Keratinocyte (primary cell): ENCODE measurements at regions not wholly inside any gene's neighbourhood (a gene's known extent, or its start where the extent isn't known, plus 50 kb on each side); places are given as distances from the start of the nearest gene placed in this dataset.

ENCODE experiments used
- DNase-seq: peaks from one replicate; pipeline ENCODE4 v3.0.0-alpha.2; 2011; ENCODE audit warnings: low read depth, missing footprints, low spot score
- FAIRE-seq: peaks from 2 replicates; lab custom pipeline; 2011; peaks lifted over from hg19 to GRCh38; lab: Jason Lieb, UNC
- H2AFZ ChIP-seq: 2 replicates; pipeline ENCODE4 v1.6.0; 2012; ENCODE audit warnings: low read length, control low read depth, inconsistent platforms; ENCODE audit not compliant: control insufficient read depth
- H3K27ac ChIP-seq: 2 replicates; pipeline ENCODE4 v1.5.1; 2011; ENCODE audit warnings: low read length; ENCODE audit not compliant: control insufficient read depth, insufficient read depth
- H3K27me3 ChIP-seq: 3 replicates; pipeline ENCODE4 v1.6.0; 2011; ENCODE audit warnings: low read length; ENCODE audit not compliant: control insufficient read depth, insufficient read depth; ENCODE audit errors: extremely low read depth
- H3K36me3 ChIP-seq, 2 experiments: 2 replicates in 1 of 2; 3 replicates in 1 of 2; pipeline ENCODE4 v1.5.1; 2011; ENCODE audit warnings: low read length in 2 of 2, mild to moderate bottlenecking in 1 of 2; ENCODE audit not compliant: control insufficient read depth in 2 of 2, insufficient read depth in 2 of 2; ENCODE audit errors: extremely low read depth in 1 of 2
- H3K4me1 ChIP-seq: 3 replicates; pipeline ENCODE4 v1.5.1; 2011; ENCODE audit warnings: low read length; ENCODE audit not compliant: control insufficient read depth, insufficient read depth; ENCODE audit errors: extremely low read depth
- H3K4me2 ChIP-seq: 3 replicates; pipeline ENCODE4 v1.6.0; 2011; ENCODE audit warnings: low read depth, low read length; ENCODE audit not compliant: control insufficient read depth, insufficient read depth; ENCODE audit errors: extremely low read depth
- H3K4me3 ChIP-seq, 3 experiments: fragments of 200-600 bp in 1 of 3; sonication (generic) in 1 of 3; 2 replicates in 2 of 3; 3 replicates in 1 of 3; pipeline ENCODE4 v1.5.1; 2011 to 2016; ENCODE audit warnings: low read length in 3 of 3, mild to moderate bottlenecking in 3 of 3, control low read depth in 2 of 3, inconsistent platforms in 1 of 3, low read depth in 1 of 3, mixed read lengths in 1 of 3, mixed run types in 1 of 3, moderate library complexity in 1 of 3; ENCODE audit not compliant: control insufficient read depth in 2 of 3, insufficient read depth in 2 of 3; ENCODE audit errors: extremely low read depth in 1 of 3
- H3K79me2 ChIP-seq: 2 replicates; pipeline ENCODE4 v1.6.0; 2012; ENCODE audit warnings: low read length; ENCODE audit not compliant: control insufficient read depth, insufficient read depth
- H3K9ac ChIP-seq: 3 replicates; pipeline ENCODE4 v1.6.0; 2011; ENCODE audit warnings: low read length; ENCODE audit not compliant: control insufficient read depth, insufficient read depth; ENCODE audit errors: extremely low read depth
- H3K9me1 ChIP-seq: 3 replicates; pipeline ENCODE4 v1.6.0; 2011; ENCODE audit warnings: low read length; ENCODE audit not compliant: control insufficient read depth, insufficient read depth; ENCODE audit errors: extremely low read depth
- H3K9me3 ChIP-seq: 2 replicates; pipeline ENCODE4 v1.5.1; 2012; ENCODE audit warnings: low read depth, low read length; ENCODE audit not compliant: control insufficient read depth
- H4K20me1 ChIP-seq: 3 replicates; pipeline ENCODE4 v1.6.0; 2011; ENCODE audit warnings: low read length; ENCODE audit not compliant: control insufficient read depth, insufficient read depth; ENCODE audit errors: extremely low read depth
- EZH2 ChIP-seq: IDR thresholded peaks from one replicate; pipeline ENCODE4 v1.6.1; 2012; ENCODE audit warnings: inconsistent platforms, mild to moderate bottlenecking, low read length, moderate library complexity
- dilution Hi-C: fragments of 300-500 bp; cut with MboI; formaldehyde crosslinking; loops from one replicate; pipeline ENCODE4 v1.7.0; 2020; ENCODE audit warnings: low sequenced_read_pairs; ENCODE audit not compliant: extremely low pct_ligation_motif_present
- TF ChIP-seq, protein P1 (sequence below), 3 experiments: IDR thresholded peaks in 1 of 3; conservative IDR thresholded peaks in 1 of 3; optimal IDR thresholded peaks in 1 of 3; 2 replicates in 2 of 3; 3 replicates in 1 of 3; pipeline versions ENCODE3 to v1.5.1; 2011; ENCODE audit warnings: low read length in 3 of 3, mild to moderate bottlenecking in 3 of 3, moderate library complexity in 2 of 3, control low read depth in 1 of 3, inconsistent platforms in 1 of 3; ENCODE audit not compliant: insufficient read depth in 2 of 3; ENCODE audit errors: extremely low read depth in 1 of 3

DNA sequence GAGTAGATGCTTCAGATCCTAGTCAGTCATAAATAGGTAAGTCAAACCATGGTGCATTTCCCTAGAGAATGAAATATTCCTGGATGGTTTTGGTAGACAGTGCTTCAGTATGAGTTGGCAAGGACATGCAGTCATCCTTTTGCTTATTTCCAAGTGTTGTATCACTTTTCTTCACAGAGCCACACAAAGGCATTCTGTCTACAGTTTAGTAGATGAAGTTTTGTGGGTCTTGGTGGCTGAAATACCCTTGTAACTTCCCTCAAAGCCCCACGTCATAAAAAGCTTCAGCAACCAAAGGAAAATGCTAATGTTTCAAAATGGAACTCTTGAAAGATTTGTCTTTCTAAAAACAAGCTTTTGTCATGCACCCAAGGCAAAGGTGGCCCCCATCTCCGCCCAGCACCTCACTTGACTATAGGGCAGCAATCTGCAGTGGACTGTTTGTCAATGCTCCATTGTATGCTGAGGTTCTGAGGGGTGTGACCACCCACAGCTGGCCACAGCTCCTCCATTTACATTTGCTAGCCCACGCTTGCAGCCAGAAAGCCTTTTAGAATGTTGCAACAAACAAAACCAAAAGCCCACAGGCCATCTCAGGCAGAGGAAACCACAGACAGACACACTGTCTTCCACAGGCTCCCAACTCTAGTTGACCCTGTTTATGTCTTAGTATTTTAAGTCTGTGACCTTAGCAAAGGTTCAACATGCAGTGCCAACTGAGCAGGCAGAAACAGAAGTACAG is 87.1 kb upstream of the FAM9C start:
- TF ChIP-seq, protein P1, sequence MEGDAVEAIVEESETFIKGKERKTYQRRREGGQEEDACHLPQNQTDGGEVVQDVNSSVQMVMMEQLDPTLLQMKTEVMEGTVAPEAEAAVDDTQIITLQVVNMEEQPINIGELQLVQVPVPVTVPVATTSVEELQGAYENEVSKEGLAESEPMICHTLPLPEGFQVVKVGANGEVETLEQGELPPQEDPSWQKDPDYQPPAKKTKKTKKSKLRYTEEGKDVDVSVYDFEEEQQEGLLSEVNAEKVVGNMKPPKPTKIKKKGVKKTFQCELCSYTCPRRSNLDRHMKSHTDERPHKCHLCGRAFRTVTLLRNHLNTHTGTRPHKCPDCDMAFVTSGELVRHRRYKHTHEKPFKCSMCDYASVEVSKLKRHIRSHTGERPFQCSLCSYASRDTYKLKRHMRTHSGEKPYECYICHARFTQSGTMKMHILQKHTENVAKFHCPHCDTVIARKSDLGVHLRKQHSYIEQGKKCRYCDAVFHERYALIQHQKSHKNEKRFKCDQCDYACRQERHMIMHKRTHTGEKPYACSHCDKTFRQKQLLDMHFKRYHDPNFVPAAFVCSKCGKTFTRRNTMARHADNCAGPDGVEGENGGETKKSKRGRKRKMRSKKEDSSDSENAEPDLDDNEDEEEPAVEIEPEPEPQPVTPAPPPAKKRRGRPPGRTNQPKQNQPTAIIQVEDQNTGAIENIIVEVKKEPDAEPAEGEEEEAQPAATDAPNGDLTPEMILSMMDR (optimal IDR thresholded peaks at IDR 0.05 in 1 of 3, IDR thresholded peaks at IDR 0.05 in 1 of 3, conservative IDR thresholded peaks at IDR 0.05 in 1 of 3; ENCODE audit: extremely low read depth in 1 of 3, insufficient read depth in 2 of 3, low read length in 3 of 3), result no peak
- TF ChIP-seq EZH2, result no peak
- H3K27me3 ChIP-seq, result no peaks in the 10 kb centered on the region
- no peak overlapping the region for H3K4me2 ChIP-seq
- no peaks in the 10 kb centered on the region for H3K9me3 ChIP-seq
- no peak overlapping the region for H3K4me3 ChIP-seq
- dilution Hi-C loops, result no loop called here
- no peak overlapping the region for H3K9ac ChIP-seq
- H2AFZ ChIP-seq, result no peak overlapping the region
- H3K9me1 ChIP-seq, result no peaks in the 10 kb centered on the region
- no peaks in the 10 kb centered on the region for H4K20me1 ChIP-seq
- no peaks in the 10 kb centered on the region for H3K36me3 ChIP-seq
- H3K4me1 ChIP-seq, result peaks cover 12% of the 10 kb centered on the region
- H3K27ac ChIP-seq, result no peak overlapping the region
- no peaks in the 10 kb centered on the region for H3K79me2 ChIP-seq
- DNase-seq, result no peak
- FAIRE-seq, result no peak

DNA sequence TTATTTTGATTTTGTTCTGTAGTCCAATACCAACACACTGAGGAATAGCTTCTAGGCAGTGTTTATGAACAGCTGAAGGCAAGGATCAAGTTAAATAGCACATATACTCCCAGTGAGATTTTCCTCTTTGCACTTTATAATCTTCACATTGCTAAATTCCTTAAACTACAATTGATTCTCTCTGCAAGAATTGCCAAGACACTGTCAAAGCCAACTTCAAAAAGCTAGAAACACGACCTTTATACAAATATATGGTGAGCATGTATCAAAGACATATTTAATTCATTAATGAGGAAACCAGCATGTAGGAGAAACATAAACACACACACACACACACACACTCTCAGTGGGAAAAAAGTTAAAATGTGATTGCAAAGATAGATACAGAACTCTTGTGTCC is 86.4 kb upstream of the FAM9C start:
- Histone ChIP-seq H3K36me3 (no peaks in the 10 kb centered on the region), H3K27me3 (no peaks in the 10 kb centered on the region), H3K9me1 (no peaks in the 10 kb centered on the region), H3K4me3 (no peak overlapping the region), H2AFZ (no peak overlapping the region), H3K4me1 (peaks cover 12% of the 10 kb centered on the region), H3K9me3 (no peaks in the 10 kb centered on the region), H3K27ac (no peak overlapping the region), H3K79me2 (no peaks in the 10 kb centered on the region), H3K4me2 (no peak overlapping the region), H4K20me1 (no peaks in the 10 kb centered on the region), H3K9ac (no peak overlapping the region)
- no peak for FAIRE-seq
- TF ChIP-seq, protein P1 (optimal IDR thresholded peaks at IDR 0.05 in 1 of 3, IDR thresholded peaks at IDR 0.05 in 1 of 3, conservative IDR thresholded peaks at IDR 0.05 in 1 of 3; ENCODE audit: extremely low read depth in 1 of 3, insufficient read depth in 2 of 3, low read length in 3 of 3), result no peak
- no peak for TF ChIP-seq EZH2
- dilution Hi-C loops, result no loop called here
- DNase-seq, result no peak
